ENCODE measurements at regions not wholly inside any gene's neighbourhood (a gene's known extent, or its start where the extent isn't known, plus 50 kb on each side); places are given as distances from the start of the nearest gene placed in this dataset.

GRCh38 chr6:157756708-157757429 lies 66.2 kb upstream of the SNX9 start:
- peak; percentile 77 for DNase-seq

- no peak for DNase-seq
These were observed 65.3 kb upstream of the SNX9 start for GRCh38 chr6:157757430-157758403.

GRCh38 chr6:157758516-157759023 lies 64.5 kb upstream of the SNX9 start:
- DNase-seq = no peak

- no peak for DNase-seq
These were observed 64.0 kb upstream of the SNX9 start for GRCh38 chr6:157759028-157759427.

- no peak for DNase-seq
These were observed 62.9 kb upstream of the SNX9 start for GRCh38 chr6:157760137-157760536.

GRCh38 chr6:157760589-157761330 lies 62.3 kb upstream of the SNX9 start:
- peak; percentile 91 for DNase-seq

GRCh38 chr6:157761331-157761921 lies 61.6 kb upstream of the SNX9 start:
- peak; percentile 79 for DNase-seq

- no peak for DNase-seq
These were observed 61.1 kb upstream of the SNX9 start for GRCh38 chr6:157761926-157762325.

- no peak for DNase-seq
These were observed 60.4 kb upstream of the SNX9 start for GRCh38 chr6:157762636-157763035.

GRCh38 chr6:157763129-157763903 lies 59.7 kb upstream of the SNX9 start:
- DNase-seq = peak; percentile 77

- DNase-seq = no peak
These were observed 59.2 kb upstream of the SNX9 start for GRCh38 chr6:157763904-157764177.

GRCh38 chr6:157764178-157765068 lies 58.6 kb upstream of the SNX9 start:
- DNase-seq = peak; percentile 100

GRCh38 chr6:157766901-157767774 lies 55.9 kb upstream of the SNX9 start:
- DNase-seq = no peak

GRCh38 chr6:157767775-157768156 lies 55.3 kb upstream of the SNX9 start:
- DNase-seq = no peak

- no peak for DNase-seq
These were observed 54.7 kb upstream of the SNX9 start for GRCh38 chr6:157768304-157768703.

GRCh38 chr6:157768863-157769551 lies 54.0 kb upstream of the SNX9 start:
- DNase-seq = no peak

- DNase-seq = no peak
These were observed 53.1 kb upstream of the SNX9 start for GRCh38 chr6:157769776-157770426.

GRCh38 chr6:157770946-157771345 lies 52.1 kb upstream of the SNX9 start:
- peak; percentile 81 for DNase-seq

- DNase-seq = no peak
These were observed 50.2 kb upstream of the SNX9 start for GRCh38 chr6:157772820-157773219.

All from fibroblast of skin of right biceps (primary cell).